Amniotic stem cell (primary cell): ENCODE measurements at regions not wholly inside any gene's neighbourhood (a gene's known extent, or its start where the extent isn't known, plus 50 kb on each side); places are given as distances from the start of the nearest gene placed in this dataset.

ENCODE experiments used
- DNase-seq: peaks from one replicate; lab custom pipeline; 2025; lab: John Stamatoyannopoulos, UW

- no peak for DNase-seq
Measured at GRCh38 chrX:108833993-108834392, 97.6 kb upstream of the IRS4 start.

- no peak for DNase-seq
Measured at GRCh38 chrX:108811891-108812290, 75.5 kb upstream of the IRS4 start.

- DNase-seq, result no peak
Measured at GRCh38 chrX:108795240-108795639, 58.9 kb upstream of the IRS4 start.
